Anterior cingulate cortex (tissue), 58 donors: ENCODE measurements at regions not wholly inside any gene's neighbourhood (a gene's known extent, or its start where the extent isn't known, plus 50 kb on each side); places are given as distances from the start of the nearest gene placed in this dataset.

ENCODE experiments used
- DNase-seq, 58 donors: peaks; one replicate each; lab custom pipeline; 2025; lab: John Stamatoyannopoulos, UW

DNA sequence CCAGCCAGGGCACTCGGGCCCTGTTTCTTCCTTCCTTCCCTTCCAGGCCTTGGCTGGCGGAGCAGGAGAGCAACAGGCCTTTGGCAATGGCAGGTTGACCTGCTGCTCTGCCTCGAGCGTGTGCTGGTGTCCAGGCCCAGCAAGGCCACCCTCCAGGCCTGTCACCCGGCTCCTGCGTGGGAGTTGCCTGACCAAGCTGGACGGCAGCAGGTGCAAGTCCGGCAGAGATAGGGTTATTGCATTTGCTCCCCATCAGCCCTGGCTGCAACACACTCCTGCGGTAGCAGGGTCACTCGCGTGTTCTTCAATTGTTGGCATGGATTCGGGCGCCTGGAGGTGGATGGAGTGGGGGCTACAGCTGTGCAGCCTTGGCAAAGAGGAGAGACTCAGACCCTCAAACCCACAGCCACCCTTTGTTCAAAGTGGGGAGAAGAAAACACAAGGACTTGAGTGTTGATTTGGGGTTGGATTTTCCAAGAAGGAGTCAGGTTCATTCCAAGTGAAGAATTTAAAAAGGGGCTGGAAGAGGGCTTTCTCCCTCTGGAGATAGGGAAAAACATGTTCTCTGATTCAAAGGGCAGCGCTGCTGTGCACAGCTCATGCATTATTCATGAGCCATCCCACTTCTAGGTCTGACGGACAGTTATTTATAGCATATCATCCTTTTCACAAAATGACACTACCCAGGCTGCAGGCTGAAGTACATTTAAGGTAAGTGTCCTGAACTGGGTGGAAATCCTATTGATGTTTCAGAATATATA is 64.2 kb upstream of the PITRM1 start:
- no peak for DNase-seq

DNA sequence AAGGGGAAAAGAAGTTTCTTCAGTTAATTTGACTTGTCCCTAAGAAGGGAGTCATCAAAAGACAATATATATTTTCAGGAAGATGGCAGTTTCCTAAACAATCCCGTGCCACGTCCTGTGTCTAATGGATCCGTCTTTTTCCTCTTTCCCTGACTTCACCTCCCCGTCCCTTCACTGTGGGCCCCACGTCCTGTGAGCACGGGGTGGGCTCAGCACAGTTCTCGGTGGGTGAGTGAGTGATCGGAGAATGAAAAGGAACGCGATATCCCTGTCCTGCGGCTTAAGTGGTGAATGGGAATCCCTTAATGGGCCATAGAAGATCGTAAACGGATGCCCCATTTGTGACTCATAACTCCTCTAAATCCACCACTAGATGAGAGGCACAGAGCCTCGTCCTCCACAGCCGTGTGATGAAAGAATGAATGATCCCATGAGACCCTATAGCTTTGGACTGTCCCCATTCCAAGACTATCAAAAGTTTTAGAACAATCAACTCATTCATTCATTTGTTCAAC is 63.5 kb upstream of the PITRM1 start:
- DNase-seq = no peak

DNA sequence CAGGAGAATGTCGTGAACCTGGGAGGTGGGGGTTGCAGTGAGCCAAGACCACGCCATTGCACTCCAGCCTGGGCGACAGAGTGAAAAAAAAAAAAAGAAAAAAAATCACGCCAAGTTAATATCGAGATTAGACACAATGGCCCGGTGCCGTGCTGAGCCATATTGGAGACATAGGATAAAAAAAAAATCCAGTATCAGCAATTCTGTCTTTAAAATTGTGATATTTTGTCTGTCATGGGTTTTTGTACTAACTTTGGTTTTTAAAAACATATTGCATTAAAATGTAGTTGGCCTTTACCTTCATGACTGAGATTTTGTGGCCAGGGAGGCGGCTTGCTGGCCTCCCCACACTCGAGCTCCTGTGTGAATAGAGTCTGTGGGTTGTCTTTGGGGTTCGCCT is 62.8 kb upstream of the PITRM1 start:
- DNase-seq = no peak

DNA sequence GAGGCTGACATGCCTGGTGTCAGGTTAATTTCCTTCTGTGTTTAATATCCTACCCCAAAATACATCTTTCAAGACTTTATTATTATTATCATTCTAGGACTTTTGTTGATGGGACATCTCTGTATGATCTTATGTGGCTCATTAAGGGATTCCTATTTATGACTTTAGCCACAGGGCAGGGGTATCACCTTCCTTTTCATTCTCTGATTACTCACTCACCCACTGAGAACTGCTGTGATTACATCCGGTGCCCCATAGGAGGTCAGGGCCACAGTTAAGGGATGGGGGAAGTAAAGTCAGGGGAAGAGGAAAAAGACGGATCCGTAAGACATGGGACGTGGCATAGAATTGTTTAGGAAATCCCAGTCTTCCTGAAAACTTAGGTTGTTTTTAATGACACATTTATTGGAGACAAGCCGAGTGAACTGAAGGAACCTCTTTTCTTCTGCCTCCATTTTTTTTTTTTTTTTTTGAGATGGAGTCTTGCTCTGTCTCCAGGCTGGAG is 61.0 kb upstream of the PITRM1 start:
- no peak for DNase-seq

DNA sequence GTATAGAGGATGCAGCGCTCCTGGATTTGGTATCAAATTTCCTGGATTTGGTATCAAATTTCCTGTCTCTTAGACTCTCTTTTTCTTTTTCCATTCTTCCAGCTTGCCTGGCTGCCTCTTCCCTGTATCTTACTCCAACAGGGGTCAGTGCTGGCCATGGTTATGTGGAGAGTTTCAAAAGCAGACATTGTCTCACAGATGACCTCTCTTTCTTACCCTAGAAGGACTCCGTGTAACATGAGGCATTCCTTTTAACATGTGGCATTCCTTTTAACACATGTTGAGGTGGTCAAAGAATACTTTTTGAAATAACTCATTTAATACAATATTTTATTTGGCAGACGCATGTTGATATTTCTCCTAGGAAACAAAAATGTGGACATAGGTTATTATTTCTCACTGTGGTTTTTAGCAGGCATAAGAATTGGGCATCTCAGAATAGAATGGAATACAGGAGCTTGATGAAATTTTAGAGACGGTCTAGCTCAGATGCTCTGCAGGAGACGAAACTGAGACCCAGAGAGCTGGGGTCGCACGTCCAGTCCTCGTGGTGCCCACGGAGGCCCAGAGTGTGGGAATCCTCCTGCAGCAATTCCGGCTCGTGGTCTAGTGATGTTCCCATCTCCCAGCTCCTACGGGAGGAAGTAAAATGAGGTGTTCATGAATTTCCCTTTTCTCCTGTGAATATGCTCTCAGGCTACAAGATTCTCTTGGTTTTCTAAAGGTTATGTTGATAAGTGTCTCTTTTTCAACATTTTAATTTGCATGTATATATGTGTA is 59.6 kb upstream of the PITRM1 start:
- DNase-seq = no peak

DNA sequence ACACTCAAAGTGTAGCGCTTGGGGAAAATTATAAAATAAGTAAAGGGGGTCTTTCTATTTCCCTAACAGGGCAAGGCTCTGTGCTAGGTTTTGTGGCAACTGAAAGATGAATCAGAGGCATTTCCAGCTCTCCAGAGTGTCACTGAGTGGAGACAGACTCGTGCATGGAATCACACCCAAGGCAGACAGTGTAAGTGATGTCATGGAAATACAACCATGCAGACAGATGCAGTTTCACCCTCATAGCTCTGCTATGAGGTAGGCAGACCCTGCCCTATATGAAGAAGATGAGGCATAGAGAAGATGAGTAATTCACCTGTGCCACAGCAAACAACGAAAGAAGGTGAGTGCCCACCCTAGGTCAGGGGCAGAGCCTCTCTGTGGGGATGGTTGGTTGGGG is 57.2 kb upstream of the PITRM1 start:
- DNase-seq = no peak

DNA sequence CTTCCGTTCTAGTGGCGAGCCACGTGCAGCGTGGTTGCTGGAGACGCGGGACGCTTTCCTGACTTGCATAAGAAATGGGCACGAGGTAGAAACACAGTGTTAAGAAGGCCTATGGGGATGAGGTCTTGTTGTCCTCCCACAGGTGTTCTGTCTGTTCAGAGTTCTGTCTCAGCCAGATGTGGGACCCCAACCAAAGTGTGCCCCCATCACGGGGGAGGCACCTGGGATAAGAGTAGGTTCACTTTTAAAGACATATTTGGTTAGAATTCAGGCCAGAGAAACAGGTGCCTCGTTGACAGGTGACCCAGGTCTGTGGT is 56.0 kb upstream of the PITRM1 start:
- DNase-seq = no peak

DNA sequence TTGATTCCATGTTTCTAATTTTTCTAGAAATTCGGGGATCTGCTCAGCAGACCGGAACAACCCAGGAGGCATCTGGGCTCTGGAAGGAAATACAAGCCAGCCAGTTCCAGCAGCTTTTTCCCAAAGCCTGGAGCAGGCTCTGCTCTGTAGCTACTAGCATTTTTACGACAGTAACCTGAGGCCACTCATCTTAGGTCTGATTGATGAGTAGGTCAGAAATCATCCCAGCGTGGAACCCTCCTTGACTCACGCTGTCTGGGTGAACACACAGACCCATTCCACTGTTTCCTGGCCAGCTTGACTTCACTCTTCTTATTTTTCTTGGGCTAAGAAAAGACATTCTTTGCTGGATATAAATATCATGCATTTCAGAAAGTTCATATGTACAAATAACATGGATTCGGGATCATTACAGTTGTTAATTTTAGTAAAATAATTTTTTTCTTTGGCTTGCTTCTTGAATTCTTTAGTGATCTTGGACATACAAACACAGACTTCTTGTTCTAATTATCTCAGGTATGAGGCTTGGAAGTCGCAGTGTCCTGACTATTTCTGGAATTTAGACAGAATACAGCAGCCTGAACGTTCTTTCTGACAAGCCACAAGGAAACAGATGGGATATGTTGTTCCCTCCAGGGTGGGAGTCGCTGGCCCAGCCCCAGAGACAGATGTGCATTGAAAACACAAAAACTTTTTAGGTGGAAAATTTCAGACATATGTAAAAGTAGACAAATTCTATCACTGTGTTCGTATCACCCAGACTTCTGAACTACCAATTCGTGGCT is 54.6 kb upstream of the PITRM1 start:
- no peak for DNase-seq

DNA sequence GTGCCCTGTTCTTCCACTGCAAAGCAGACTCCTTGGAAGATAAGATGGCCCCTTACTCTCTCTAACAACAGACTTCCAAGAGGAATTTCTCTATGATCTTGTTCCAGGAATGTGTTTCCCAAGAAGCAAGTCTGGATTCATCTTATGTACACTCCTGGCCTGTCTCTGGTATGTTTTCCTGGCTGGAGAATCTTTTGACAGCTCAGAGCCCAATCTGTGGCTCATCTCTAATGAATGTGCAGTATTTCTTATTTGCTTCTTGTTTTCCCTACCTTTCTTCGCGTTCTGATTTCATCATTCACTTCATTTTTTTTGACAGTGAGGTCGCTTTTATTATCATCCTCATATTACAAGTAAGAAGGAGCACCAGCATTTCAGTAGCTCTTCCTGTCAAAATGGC is 53.0 kb upstream of the PITRM1 start:
- DNase-seq = no peak

DNA sequence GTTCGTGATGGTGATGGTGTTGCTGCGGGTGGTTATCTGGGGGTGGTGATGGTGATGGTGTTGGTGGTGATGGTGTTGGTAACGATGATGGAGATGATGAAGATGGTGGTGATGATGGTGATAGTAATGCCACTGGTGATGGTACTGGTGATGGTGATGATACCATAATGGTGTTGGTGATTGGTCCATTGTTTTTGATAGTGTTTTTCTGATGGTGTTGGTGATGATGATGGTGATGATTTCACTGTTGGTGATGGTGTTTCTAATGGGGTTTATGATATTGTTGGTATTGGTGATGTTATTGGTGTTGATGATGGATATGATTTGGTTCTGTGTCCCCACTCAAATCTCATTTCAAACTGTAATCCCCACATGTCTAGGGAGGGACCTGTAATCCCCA is 51.7 kb upstream of the PITRM1 start:
- no peak for DNase-seq

DNA sequence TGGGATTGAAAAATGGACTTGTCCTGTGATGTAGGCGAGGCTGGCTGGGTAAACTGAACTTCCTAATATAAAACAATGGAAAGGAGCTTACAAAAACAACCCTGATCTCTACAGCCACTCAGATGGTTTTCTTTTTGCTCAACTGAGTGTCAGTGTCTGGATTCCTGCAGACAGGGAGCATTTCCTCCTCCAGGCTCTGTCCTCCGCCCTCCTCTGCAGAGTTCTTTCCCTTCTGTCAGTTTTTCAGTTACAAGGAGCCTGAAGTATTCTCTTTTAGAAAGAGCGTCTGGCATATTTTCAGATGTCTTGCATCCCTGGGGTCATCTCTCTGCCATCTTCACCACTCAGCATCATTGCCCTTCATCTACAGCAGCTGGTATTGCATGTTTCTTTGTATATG is 50.0 kb upstream of the PITRM1 start:
- no peak for DNase-seq
